NT2/D1 (cell line): ENCODE measurements at regions not wholly inside any gene's neighbourhood (a gene's known extent, or its start where the extent isn't known, plus 50 kb on each side); places are given as distances from the start of the nearest gene placed in this dataset.

Experiments used
- SUZ12 ChIP-seq: IDR thresholded peaks from 2 replicates; pipeline ENCODE4 v1.6.1; 2011; ENCODE audit not compliant: insufficient read length, insufficient read depth; ENCODE audit errors: extremely low read depth
- YY1 ChIP-seq: IDR thresholded peaks from 2 replicates; pipeline ENCODE4 v1.6.1; 2011; ENCODE audit not compliant: insufficient read length, insufficient read depth
- ZNF274 ChIP-seq: IDR thresholded peaks from 2 replicates; pipeline ENCODE4 v1.6.1; 2011; ENCODE audit warnings: mild to moderate bottlenecking, low read depth, low read length

- TF ChIP-seq SUZ12 (no peak), ZNF274 (no peak), YY1 (no peak)
Observed at GRCh38 chr4:154983714-154984113, 202.6 kb downstream of the RBM46 start.
